ENCODE measurements at regions not wholly inside any gene's neighbourhood (a gene's known extent, or its start where the extent isn't known, plus 50 kb on each side); places are given as distances from the start of the nearest gene placed in this dataset.

- no peak overlapping the region for H3K27ac ChIP-seq (ENCODE audit: low read depth, low read length)
- RAD21 ChIA-PET (ENCODE audit: low non-redundant PET in 1 of 2, low total read pairs in 2 of 2, uncharacterized antibody in 2 of 2, unreplicated experiment in 2 of 2): no interaction called here
- H3K4me3 ChIP-seq (replicated peaks in 1 of 2; ENCODE audit: low read depth in 1 of 2, low read length in 2 of 2): no peak overlapping the region
- ATAC-seq: no peak
- H3K27me3 ChIP-seq (ENCODE audit: insufficient read depth, low read length): peaks cover 5% of the 10 kb centered on the region; the same call in 1 of the 2 replicates
- no peaks in the 10 kb centered on the region for H3K79me2 ChIP-seq (ENCODE audit: insufficient read depth, low read length)
- POLR2A ChIA-PET: no interaction called here
- no peaks in the 10 kb centered on the region for H3K9me2 ChIP-seq (ENCODE audit: insufficient read depth)
- no peak overlapping the region for H3K4me2 ChIP-seq (ENCODE audit: low read length)
- H4K20me1 ChIP-seq (ENCODE audit: insufficient read depth): no peaks in the 10 kb centered on the region
- H3K36me3 ChIP-seq (ENCODE audit: control insufficient read depth in 1 of 2, insufficient read depth in 2 of 2, low read length in 2 of 2): no peaks in the 10 kb centered on the region
- no peak for DNase-seq (ENCODE audit: low read depth, low spot score)
- no peak for TF ChIP-seq POLR2AphosphoS5 (IDR thresholded peaks at IDR 0.05; ENCODE audit: low read depth, low read length)
- TF ChIP-seq FOSL1 (IDR thresholded peaks at IDR 0.05; ENCODE audit: low read depth): no peak
- no peak for TF ChIP-seq ELF1 (IDR thresholded peaks at IDR 0.05; ENCODE audit: borderline replicate concordance, low read depth)
- TF ChIP-seq POLR2A (IDR thresholded peaks at IDR 0.05; ENCODE audit: borderline replicate concordance, extremely low read depth, insufficient read depth, insufficient read length): no peak
- TF ChIP-seq, protein P1, sequence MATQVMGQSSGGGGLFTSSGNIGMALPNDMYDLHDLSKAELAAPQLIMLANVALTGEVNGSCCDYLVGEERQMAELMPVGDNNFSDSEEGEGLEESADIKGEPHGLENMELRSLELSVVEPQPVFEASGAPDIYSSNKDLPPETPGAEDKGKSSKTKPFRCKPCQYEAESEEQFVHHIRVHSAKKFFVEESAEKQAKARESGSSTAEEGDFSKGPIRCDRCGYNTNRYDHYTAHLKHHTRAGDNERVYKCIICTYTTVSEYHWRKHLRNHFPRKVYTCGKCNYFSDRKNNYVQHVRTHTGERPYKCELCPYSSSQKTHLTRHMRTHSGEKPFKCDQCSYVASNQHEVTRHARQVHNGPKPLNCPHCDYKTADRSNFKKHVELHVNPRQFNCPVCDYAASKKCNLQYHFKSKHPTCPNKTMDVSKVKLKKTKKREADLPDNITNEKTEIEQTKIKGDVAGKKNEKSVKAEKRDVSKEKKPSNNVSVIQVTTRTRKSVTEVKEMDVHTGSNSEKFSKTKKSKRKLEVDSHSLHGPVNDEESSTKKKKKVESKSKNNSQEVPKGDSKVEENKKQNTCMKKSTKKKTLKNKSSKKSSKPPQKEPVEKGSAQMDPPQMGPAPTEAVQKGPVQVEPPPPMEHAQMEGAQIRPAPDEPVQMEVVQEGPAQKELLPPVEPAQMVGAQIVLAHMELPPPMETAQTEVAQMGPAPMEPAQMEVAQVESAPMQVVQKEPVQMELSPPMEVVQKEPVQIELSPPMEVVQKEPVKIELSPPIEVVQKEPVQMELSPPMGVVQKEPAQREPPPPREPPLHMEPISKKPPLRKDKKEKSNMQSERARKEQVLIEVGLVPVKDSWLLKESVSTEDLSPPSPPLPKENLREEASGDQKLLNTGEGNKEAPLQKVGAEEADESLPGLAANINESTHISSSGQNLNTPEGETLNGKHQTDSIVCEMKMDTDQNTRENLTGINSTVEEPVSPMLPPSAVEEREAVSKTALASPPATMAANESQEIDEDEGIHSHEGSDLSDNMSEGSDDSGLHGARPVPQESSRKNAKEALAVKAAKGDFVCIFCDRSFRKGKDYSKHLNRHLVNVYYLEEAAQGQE (IDR thresholded peaks at IDR 0.05; ENCODE audit: low read depth): no peak
- no peak for TF ChIP-seq SIN3A (IDR thresholded peaks at IDR 0.05; ENCODE audit: low read depth)
- TF ChIP-seq ATF3 (IDR thresholded peaks at IDR 0.05): no peak
- TF ChIP-seq, protein P2, sequence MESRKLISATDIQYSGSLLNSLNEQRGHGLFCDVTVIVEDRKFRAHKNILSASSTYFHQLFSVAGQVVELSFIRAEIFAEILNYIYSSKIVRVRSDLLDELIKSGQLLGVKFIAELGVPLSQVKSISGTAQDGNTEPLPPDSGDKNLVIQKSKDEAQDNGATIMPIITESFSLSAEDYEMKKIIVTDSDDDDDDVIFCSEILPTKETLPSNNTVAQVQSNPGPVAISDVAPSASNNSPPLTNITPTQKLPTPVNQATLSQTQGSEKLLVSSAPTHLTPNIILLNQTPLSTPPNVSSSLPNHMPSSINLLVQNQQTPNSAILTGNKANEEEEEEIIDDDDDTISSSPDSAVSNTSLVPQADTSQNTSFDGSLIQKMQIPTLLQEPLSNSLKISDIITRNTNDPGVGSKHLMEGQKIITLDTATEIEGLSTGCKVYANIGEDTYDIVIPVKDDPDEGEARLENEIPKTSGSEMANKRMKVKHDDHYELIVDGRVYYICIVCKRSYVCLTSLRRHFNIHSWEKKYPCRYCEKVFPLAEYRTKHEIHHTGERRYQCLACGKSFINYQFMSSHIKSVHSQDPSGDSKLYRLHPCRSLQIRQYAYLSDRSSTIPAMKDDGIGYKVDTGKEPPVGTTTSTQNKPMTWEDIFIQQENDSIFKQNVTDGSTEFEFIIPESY (IDR thresholded peaks at IDR 0.05; ENCODE audit: extremely low read depth, insufficient replicate concordance, low read length): no peak
- no peak for TF ChIP-seq ZFX (IDR thresholded peaks at IDR 0.05)
- no peaks in the 10 kb centered on the region for H3K9me3 ChIP-seq (ENCODE audit: control insufficient read depth in 1 of 2, insufficient read depth in 1 of 2, low read depth in 1 of 2, low read length in 2 of 2)
- no TSS peak for BruUV-seq (replicated peaks)
- H3K9ac ChIP-seq (ENCODE audit: low read length): no peak overlapping the region
- CTCF ChIA-PET: no interaction called here
- H3K4me1 ChIP-seq (ENCODE audit: control insufficient read depth in 1 of 2, insufficient read depth in 2 of 2, low read length in 2 of 2): no peaks in the 10 kb centered on the region
- intact Hi-C loops (cut with micrococcal nuclease): no loop called here
- no peak overlapping the region for H2AFZ ChIP-seq (ENCODE audit: low read depth, low read length, poor library complexity, severe bottlenecking)
These were observed 73.6 kb upstream of the FAM20C start for GRCh38 chr7:118615-119391.
